Astrocyte (in vitro differentiated cells and primary cell): ENCODE measurements at regions not wholly inside any gene's neighbourhood (a gene's known extent, or its start where the extent isn't known, plus 50 kb on each side); places are given as distances from the start of the nearest gene placed in this dataset.

Source experiments
- EZH2 ChIP-seq: IDR thresholded peaks from 2 replicates; pipeline ENCODE4 v1.6.1; 2012; ENCODE audit warnings: mild to moderate bottlenecking, low read length, inconsistent platforms; ENCODE audit not compliant: insufficient read depth
- TF ChIP-seq, protein P1 (sequence below): IDR thresholded peaks from 2 replicates; pipeline ENCODE4 v1.5.1; 2011; ENCODE audit warnings: low read depth, mild to moderate bottlenecking, inconsistent platforms, low read length, moderate library complexity; ENCODE audit not compliant: insufficient read depth

DNA sequence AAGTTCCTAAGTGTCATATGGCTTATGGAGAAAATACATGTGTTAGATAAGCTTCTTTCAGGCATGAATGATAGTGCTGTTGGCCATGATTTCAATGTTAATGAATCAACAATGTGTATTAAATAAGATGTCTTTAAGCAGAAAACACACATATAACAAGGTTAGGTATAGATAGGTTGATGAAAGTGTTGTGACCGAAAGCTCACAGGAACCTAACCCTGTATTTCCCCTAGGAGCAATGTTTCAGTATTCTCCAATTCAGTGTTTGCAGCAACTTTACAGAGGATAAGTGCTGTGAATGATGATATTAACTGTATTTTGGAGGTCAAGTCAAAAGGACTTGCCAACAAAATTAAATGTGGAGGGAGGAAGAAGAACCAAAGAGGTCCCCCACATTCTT, 82.8 kb upstream of the PRDM11 start:
- TF ChIP-seq, protein P1, sequence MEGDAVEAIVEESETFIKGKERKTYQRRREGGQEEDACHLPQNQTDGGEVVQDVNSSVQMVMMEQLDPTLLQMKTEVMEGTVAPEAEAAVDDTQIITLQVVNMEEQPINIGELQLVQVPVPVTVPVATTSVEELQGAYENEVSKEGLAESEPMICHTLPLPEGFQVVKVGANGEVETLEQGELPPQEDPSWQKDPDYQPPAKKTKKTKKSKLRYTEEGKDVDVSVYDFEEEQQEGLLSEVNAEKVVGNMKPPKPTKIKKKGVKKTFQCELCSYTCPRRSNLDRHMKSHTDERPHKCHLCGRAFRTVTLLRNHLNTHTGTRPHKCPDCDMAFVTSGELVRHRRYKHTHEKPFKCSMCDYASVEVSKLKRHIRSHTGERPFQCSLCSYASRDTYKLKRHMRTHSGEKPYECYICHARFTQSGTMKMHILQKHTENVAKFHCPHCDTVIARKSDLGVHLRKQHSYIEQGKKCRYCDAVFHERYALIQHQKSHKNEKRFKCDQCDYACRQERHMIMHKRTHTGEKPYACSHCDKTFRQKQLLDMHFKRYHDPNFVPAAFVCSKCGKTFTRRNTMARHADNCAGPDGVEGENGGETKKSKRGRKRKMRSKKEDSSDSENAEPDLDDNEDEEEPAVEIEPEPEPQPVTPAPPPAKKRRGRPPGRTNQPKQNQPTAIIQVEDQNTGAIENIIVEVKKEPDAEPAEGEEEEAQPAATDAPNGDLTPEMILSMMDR = no peak
- TF ChIP-seq EZH2 = no peak
